Uterus (tissue), 2 donors: ENCODE measurements at regions not wholly inside any gene's neighbourhood (a gene's known extent, or its start where the extent isn't known, plus 50 kb on each side); places are given as distances from the start of the nearest gene placed in this dataset.

ENCODE experiments used
- CTCF ChIP-seq, 4 experiments: fragments of 200-600 bp in 2 of 4; fragments of 450-650 bp in 2 of 4; sonication (generic) in 2 of 4; IDR thresholded peaks; one replicate each; pipeline ENCODE4 v1.5.1; 2016 to 2019; ENCODE audit warnings: antibody characterized with exemption in 4 of 4, mild to moderate bottlenecking in 2 of 4, moderate library complexity in 1 of 4
- POLR2A ChIP-seq, 2 donors: fragments of 450-650 bp; IDR thresholded peaks; one replicate each; pipeline ENCODE4 v1.6.1; 2016; ENCODE audit warnings: antibody characterized with exemption in 2 of 2, mild to moderate bottlenecking in 1 of 2, moderate library complexity in 1 of 2

- no peak for TF ChIP-seq CTCF (IDR thresholded peaks at IDR 0.05)
- TF ChIP-seq POLR2A (IDR thresholded peaks at IDR 0.05), result no peak
These were observed 89.2 kb downstream of the SAMD9 start for GRCh38 chr7:93028610-93029009.
